Thymus (tissue), 11 donors: ENCODE measurements at regions not wholly inside any gene's neighbourhood (a gene's known extent, or its start where the extent isn't known, plus 50 kb on each side); places are given as distances from the start of the nearest gene placed in this dataset.
"Not testable (repeated sequence)": the region's sequence is repeated elsewhere in the genome, so short reads cannot be mapped to it uniquely, and the experiment has no call there.

Source experiments
- DNase-seq, 9 donors: peaks; one replicate each; pipeline ENCODE4 v3.0.0-alpha.2; 2013; ENCODE audit warnings: low spot score in 9 of 9, low read depth in 6 of 9, missing footprints in 1 of 9
- H3K27ac ChIP-seq, 2 donors: one replicate each; pipeline ENCODE4 v1.5.1; 2013; ENCODE audit warnings: control low read depth in 1 of 2, low read depth in 1 of 2, low read length in 1 of 2, mild to moderate bottlenecking in 1 of 2, moderate library complexity in 1 of 2
- H3K27me3 ChIP-seq, 2 donors: one replicate each; pipeline ENCODE4 v1.5.1; 2013; ENCODE audit warnings: low read length in 1 of 2; ENCODE audit not compliant: control insufficient read depth in 2 of 2, insufficient read depth in 1 of 2
- H3K36me3 ChIP-seq, 2 donors: one replicate each; pipeline ENCODE4 v1.5.1; 2013; ENCODE audit warnings: low read length in 1 of 2, mild to moderate bottlenecking in 1 of 2, moderate library complexity in 1 of 2; ENCODE audit not compliant: control insufficient read depth in 2 of 2, insufficient read depth in 2 of 2
- H3K4me1 ChIP-seq, 2 donors: one replicate each; pipeline ENCODE4 v1.5.1; 2013; ENCODE audit warnings: low read length in 2 of 2; ENCODE audit not compliant: control insufficient read depth in 2 of 2, insufficient read depth in 2 of 2
- H3K4me3 ChIP-seq, 2 donors: one replicate each; pipeline ENCODE4 v1.5.1; 2013; ENCODE audit warnings: low read length in 2 of 2, control low read depth in 1 of 2, mild to moderate bottlenecking in 1 of 2
- H3K9me3 ChIP-seq, 2 donors: one replicate each; pipeline ENCODE4 v1.5.1; 2013; ENCODE audit warnings: low read length in 1 of 2, mild to moderate bottlenecking in 1 of 2; ENCODE audit not compliant: control insufficient read depth in 2 of 2, insufficient read depth in 1 of 2
- WGBS: extraction: QIAGEN DNeasy Blood & Tissue Kit; methylation state at CpG from one replicate; pipeline ENCODE4 v1.1.7; 2013; 5-methylcytosine and 5-hydroxymethylcytosine counted together
- donor health status: healthy.

- 96% methylated on average over 3 of the region's 3 CpGs for WGBS
- DNase-seq, result no peak
- no peak overlapping the region for H3K27ac ChIP-seq
- no peak overlapping the region for H3K4me3 ChIP-seq
- no peaks in the 10 kb centered on the region for H3K27me3 ChIP-seq
- H3K36me3 ChIP-seq, result no peaks in the 10 kb centered on the region
- no peaks in the 10 kb centered on the region for H3K9me3 ChIP-seq
- H3K4me1 ChIP-seq, result no peaks in the 10 kb centered on the region
These were observed 127.1 kb upstream of the ENPEP start for GRCh38 chr4:110348711-110349383.

- DNase-seq, result no peak
- WGBS, result 90% methylated on average over 4 of the region's 4 CpGs
- no peaks in the 10 kb centered on the region for H3K36me3 ChIP-seq
These were observed 128.2 kb upstream of the ENPEP start for GRCh38 chr4:110347805-110348204.

GRCh38 chr4:110344165-110344564 is 131.8 kb upstream of the ENPEP start:
- Histone ChIP-seq H3K36me3 (no peaks in the 10 kb centered on the region), H3K27ac (no peak overlapping the region), H3K4me3 (no peak overlapping the region), H3K4me1 (no peaks in the 10 kb centered on the region), H3K9me3 (peaks cover 0 to 2% of the 10 kb centered on the region in 2 donors), H3K27me3 (no peaks in the 10 kb centered on the region)
- WGBS, result 98% methylated on average over 1 of the region's 1 CpG
- DNase-seq, result no peak

More at GRCh38 chr4:110347805-110348204, 128.2 kb upstream of the ENPEP start:
- Histone ChIP-seq H3K4me3 (no peak overlapping the region), H3K27me3 (no peaks in the 10 kb centered on the region), H3K9me3 (peaks cover 0 to 2% of the 10 kb centered on the region in 2 donors), H3K4me1 (no peaks in the 10 kb centered on the region), H3K27ac (no peak overlapping the region)

- peaks cover 0 to 2% of the 10 kb centered on the region in 2 donors for H3K9me3 ChIP-seq
- no peak for DNase-seq
- H3K36me3 ChIP-seq, result no peaks in the 10 kb centered on the region
- no peak overlapping the region for H3K27ac ChIP-seq
- H3K27me3 ChIP-seq, result no peaks in the 10 kb centered on the region
- H3K4me1 ChIP-seq, result no peaks in the 10 kb centered on the region
- 98% methylated on average over 2 of the region's 2 CpGs for WGBS
- no peak overlapping the region for H3K4me3 ChIP-seq
These were observed 132.4 kb upstream of the ENPEP start for GRCh38 chr4:110343534-110343933.

GRCh38 chr4:110341118-110341517 is 134.8 kb upstream of the ENPEP start:
- not testable (repeated sequence) for H3K27me3 ChIP-seq, H3K9me3 ChIP-seq, H3K27ac ChIP-seq, H3K4me3 ChIP-seq, H3K36me3 ChIP-seq, DNase-seq, H3K4me1 ChIP-seq

GRCh38 chr4:110335399-110335798 is 137.0 kb upstream of the ELOVL6 start:
- Histone ChIP-seq H3K27ac (no peak overlapping the region), H3K9me3 (no peaks in the 10 kb centered on the region), H3K4me1 (no peaks in the 10 kb centered on the region), H3K4me3 (no peak overlapping the region), H3K27me3 (no peaks in the 10 kb centered on the region), H3K36me3 (no peaks in the 10 kb centered on the region)
- WGBS, result 97% methylated on average over 5 of the region's 5 CpGs
- no peak for DNase-seq

- Histone ChIP-seq H3K9me3 (no peaks in the 10 kb centered on the region), H3K27ac (no peak overlapping the region), H3K36me3 (no peaks in the 10 kb centered on the region), H3K27me3 (no peaks in the 10 kb centered on the region), H3K4me3 (no peak overlapping the region), H3K4me1 (no peaks in the 10 kb centered on the region)
- no peak for DNase-seq
- 91% methylated on average over 2 of the region's 2 CpGs for WGBS
These were observed 134.1 kb upstream of the ELOVL6 start for GRCh38 chr4:110332483-110332882.

- not testable (repeated sequence) for H3K27me3 ChIP-seq, H3K9me3 ChIP-seq, DNase-seq, H3K36me3 ChIP-seq, H3K4me1 ChIP-seq, H3K27ac ChIP-seq, H3K4me3 ChIP-seq
- 92% methylated on average over 4 of the region's 4 CpGs for WGBS
These were observed 128.0 kb upstream of the ELOVL6 start for GRCh38 chr4:110326426-110326825.

GRCh38 chr4:110310795-110311194 is 112.4 kb upstream of the ELOVL6 start:
- H3K4me1 ChIP-seq, result no peaks in the 10 kb centered on the region
- DNase-seq, result no peak
- H3K36me3 ChIP-seq, result no peaks in the 10 kb centered on the region
- H3K9me3 ChIP-seq, result no peaks in the 10 kb centered on the region
- no peaks in the 10 kb centered on the region for H3K27me3 ChIP-seq
- H3K27ac ChIP-seq, result no peak overlapping the region
- 23% methylated on average over 1 of the region's 1 CpG for WGBS
- H3K4me3 ChIP-seq, result no peak overlapping the region

GRCh38 chr4:110309675-110310074 is 111.3 kb upstream of the ELOVL6 start:
- no peak for DNase-seq
- H3K4me1 ChIP-seq, result no peaks in the 10 kb centered on the region
- H3K36me3 ChIP-seq, result no peaks in the 10 kb centered on the region
- no peak overlapping the region for H3K4me3 ChIP-seq
- no peaks in the 10 kb centered on the region for H3K27me3 ChIP-seq
- H3K9me3 ChIP-seq, result no peaks in the 10 kb centered on the region
- H3K27ac ChIP-seq, result no peak overlapping the region
